ENCODE measurements at regions not wholly inside any gene's neighbourhood (a gene's known extent, or its start where the extent isn't known, plus 50 kb on each side); places are given as distances from the start of the nearest gene placed in this dataset.

DNA sequence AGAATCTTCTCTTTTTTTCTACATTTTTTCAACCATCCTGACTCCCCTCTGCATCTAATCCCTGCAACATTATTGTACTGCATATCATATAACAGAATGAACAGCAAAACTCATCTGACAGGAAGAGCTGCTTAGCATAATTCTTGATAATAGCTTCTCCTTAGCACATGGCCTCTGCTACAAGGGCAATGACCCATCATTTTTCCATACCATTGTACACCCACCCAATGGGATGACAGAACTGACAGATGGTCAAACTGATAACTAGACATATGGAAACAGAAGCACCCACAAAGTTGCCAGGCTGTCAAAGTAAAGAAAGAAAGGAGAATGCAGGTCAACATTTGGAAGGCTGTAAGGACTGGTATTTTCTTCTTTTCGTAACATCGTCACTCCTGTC is 390.4 kb upstream of the USP15 start (continued):
- TF ChIP-seq, protein P1, sequence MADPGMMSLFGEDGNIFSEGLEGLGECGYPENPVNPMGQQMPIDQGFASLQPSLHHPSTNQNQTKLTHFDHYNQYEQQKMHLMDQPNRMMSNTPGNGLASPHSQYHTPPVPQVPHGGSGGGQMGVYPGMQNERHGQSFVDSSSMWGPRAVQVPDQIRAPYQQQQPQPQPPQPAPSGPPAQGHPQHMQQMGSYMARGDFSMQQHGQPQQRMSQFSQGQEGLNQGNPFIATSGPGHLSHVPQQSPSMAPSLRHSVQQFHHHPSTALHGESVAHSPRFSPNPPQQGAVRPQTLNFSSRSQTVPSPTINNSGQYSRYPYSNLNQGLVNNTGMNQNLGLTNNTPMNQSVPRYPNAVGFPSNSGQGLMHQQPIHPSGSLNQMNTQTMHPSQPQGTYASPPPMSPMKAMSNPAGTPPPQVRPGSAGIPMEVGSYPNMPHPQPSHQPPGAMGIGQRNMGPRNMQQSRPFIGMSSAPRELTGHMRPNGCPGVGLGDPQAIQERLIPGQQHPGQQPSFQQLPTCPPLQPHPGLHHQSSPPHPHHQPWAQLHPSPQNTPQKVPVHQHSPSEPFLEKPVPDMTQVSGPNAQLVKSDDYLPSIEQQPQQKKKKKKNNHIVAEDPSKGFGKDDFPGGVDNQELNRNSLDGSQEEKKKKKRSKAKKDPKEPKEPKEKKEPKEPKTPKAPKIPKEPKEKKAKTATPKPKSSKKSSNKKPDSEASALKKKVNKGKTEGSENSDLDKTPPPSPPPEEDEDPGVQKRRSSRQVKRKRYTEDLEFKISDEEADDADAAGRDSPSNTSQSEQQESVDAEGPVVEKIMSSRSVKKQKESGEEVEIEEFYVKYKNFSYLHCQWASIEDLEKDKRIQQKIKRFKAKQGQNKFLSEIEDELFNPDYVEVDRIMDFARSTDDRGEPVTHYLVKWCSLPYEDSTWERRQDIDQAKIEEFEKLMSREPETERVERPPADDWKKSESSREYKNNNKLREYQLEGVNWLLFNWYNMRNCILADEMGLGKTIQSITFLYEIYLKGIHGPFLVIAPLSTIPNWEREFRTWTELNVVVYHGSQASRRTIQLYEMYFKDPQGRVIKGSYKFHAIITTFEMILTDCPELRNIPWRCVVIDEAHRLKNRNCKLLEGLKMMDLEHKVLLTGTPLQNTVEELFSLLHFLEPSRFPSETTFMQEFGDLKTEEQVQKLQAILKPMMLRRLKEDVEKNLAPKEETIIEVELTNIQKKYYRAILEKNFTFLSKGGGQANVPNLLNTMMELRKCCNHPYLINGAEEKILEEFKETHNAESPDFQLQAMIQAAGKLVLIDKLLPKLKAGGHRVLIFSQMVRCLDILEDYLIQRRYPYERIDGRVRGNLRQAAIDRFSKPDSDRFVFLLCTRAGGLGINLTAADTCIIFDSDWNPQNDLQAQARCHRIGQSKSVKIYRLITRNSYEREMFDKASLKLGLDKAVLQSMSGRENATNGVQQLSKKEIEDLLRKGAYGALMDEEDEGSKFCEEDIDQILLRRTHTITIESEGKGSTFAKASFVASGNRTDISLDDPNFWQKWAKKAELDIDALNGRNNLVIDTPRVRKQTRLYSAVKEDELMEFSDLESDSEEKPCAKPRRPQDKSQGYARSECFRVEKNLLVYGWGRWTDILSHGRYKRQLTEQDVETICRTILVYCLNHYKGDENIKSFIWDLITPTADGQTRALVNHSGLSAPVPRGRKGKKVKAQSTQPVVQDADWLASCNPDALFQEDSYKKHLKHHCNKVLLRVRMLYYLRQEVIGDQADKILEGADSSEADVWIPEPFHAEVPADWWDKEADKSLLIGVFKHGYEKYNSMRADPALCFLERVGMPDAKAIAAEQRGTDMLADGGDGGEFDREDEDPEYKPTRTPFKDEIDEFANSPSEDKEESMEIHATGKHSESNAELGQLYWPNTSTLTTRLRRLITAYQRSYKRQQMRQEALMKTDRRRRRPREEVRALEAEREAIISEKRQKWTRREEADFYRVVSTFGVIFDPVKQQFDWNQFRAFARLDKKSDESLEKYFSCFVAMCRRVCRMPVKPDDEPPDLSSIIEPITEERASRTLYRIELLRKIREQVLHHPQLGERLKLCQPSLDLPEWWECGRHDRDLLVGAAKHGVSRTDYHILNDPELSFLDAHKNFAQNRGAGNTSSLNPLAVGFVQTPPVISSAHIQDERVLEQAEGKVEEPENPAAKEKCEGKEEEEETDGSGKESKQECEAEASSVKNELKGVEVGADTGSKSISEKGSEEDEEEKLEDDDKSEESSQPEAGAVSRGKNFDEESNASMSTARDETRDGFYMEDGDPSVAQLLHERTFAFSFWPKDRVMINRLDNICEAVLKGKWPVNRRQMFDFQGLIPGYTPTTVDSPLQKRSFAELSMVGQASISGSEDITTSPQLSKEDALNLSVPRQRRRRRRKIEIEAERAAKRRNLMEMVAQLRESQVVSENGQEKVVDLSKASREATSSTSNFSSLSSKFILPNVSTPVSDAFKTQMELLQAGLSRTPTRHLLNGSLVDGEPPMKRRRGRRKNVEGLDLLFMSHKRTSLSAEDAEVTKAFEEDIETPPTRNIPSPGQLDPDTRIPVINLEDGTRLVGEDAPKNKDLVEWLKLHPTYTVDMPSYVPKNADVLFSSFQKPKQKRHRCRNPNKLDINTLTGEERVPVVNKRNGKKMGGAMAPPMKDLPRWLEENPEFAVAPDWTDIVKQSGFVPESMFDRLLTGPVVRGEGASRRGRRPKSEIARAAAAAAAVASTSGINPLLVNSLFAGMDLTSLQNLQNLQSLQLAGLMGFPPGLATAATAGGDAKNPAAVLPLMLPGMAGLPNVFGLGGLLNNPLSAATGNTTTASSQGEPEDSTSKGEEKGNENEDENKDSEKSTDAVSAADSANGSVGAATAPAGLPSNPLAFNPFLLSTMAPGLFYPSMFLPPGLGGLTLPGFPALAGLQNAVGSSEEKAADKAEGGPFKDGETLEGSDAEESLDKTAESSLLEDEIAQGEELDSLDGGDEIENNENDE (IDR thresholded peaks at IDR 0.05; ENCODE audit: insufficient replicate concordance, low read length) = no peak
- TF ChIP-seq KDM1A (IDR thresholded peaks at IDR 0.05; ENCODE audit: borderline replicate concordance, low read length) (no peak), ASH2L (IDR thresholded peaks at IDR 0.05; ENCODE audit: low read length) (no peak), FOSL1 (IDR thresholded peaks at IDR 0.05; ENCODE audit: insufficient read depth, low read depth, low read length) (no peak), JUND (IDR thresholded peaks at IDR 0.05; ENCODE audit: low read length) (no peak), POU5F1 (IDR thresholded peaks at IDR 0.05; ENCODE audit: low read depth, low read length) (no peak), CREB1 (IDR thresholded peaks at IDR 0.05) (no peak), RAD21 (IDR thresholded peaks at IDR 0.05 in 1 of 2, conservative IDR thresholded peaks at IDR 0.05 in 1 of 2; ENCODE audit: low read depth in 2 of 2, low read length in 2 of 2) (no peak)
